Astrocyte (in vitro differentiated cells and primary cell): ENCODE measurements at regions not wholly inside any gene's neighbourhood (a gene's known extent, or its start where the extent isn't known, plus 50 kb on each side); places are given as distances from the start of the nearest gene placed in this dataset.

Source experiments
- DNase-seq: peaks from one replicate; pipeline ENCODE4 v3.0.0-alpha.2; 2010; ENCODE audit warnings: low read depth
- FAIRE-seq: peaks from 2 replicates; lab custom pipeline; 2011; peaks lifted over from hg19 to GRCh38; lab: Jason Lieb, UNC
- H2AFZ ChIP-seq: 2 replicates; pipeline ENCODE4 v1.6.0; 2012; ENCODE audit warnings: low read depth, low read length, inconsistent platforms
- H3K27ac ChIP-seq: 2 replicates; pipeline ENCODE4 v1.5.1; 2011; ENCODE audit warnings: low read depth, low read length, inconsistent platforms
- H3K27me3 ChIP-seq: 2 replicates; pipeline ENCODE4 v1.6.0; 2011; ENCODE audit warnings: low read length, inconsistent platforms; ENCODE audit not compliant: insufficient read depth
- H3K36me3 ChIP-seq: 2 replicates; pipeline ENCODE4 v1.5.1; 2011; ENCODE audit warnings: low read length, inconsistent platforms; ENCODE audit not compliant: insufficient read depth
- H3K4me1 ChIP-seq: 2 replicates; pipeline ENCODE4 v1.5.1; 2011; ENCODE audit warnings: low read length, inconsistent platforms; ENCODE audit not compliant: insufficient read depth
- H3K4me2 ChIP-seq: 2 replicates; pipeline ENCODE4 v1.6.0; 2012; ENCODE audit warnings: low read length, inconsistent platforms
- H3K4me3 ChIP-seq: 2 replicates; pipeline ENCODE4 v1.5.1; 2011; ENCODE audit warnings: low read depth, mild to moderate bottlenecking, low read length, inconsistent platforms; ENCODE audit not compliant: insufficient read depth
- H3K79me2 ChIP-seq: 2 replicates; pipeline ENCODE4 v1.6.0; 2012; ENCODE audit warnings: mild to moderate bottlenecking, low read length, inconsistent platforms; ENCODE audit not compliant: insufficient read depth
- H3K9ac ChIP-seq: 2 replicates; pipeline ENCODE4 v1.6.0; 2012; ENCODE audit warnings: mild to moderate bottlenecking, low read length, inconsistent platforms
- H3K9me3 ChIP-seq: 2 replicates; pipeline ENCODE4 v1.5.1; 2012; ENCODE audit warnings: low read depth, mild to moderate bottlenecking, low read length, inconsistent platforms; ENCODE audit not compliant: insufficient read depth
- H4K20me1 ChIP-seq: 2 replicates; pipeline ENCODE4 v1.6.0; 2012; ENCODE audit warnings: low read length, inconsistent platforms; ENCODE audit not compliant: insufficient read depth
- H3K27ac Mint-ChIP-seq: one replicate; pipeline ENCODE4 v1.8.0; 2021; ENCODE audit warnings: mild to moderate bottlenecking, mixed read lengths; ENCODE audit not compliant: unreplicated experiment
- H3K27me3 Mint-ChIP-seq: one replicate; pipeline ENCODE4 v1.8.0; 2021; ENCODE audit warnings: low read depth, mixed read lengths; ENCODE audit not compliant: unreplicated experiment
- H3K36me3 Mint-ChIP-seq: one replicate; pipeline ENCODE4 v1.8.0; 2021; ENCODE audit warnings: low read depth, mixed read lengths; ENCODE audit not compliant: unreplicated experiment
- H3K4me1 Mint-ChIP-seq: one replicate; pipeline ENCODE4 v1.8.0; 2021; ENCODE audit warnings: low read depth, mixed read lengths; ENCODE audit not compliant: unreplicated experiment
- H3K4me3 Mint-ChIP-seq: one replicate; pipeline ENCODE4 v1.8.0; 2021; ENCODE audit warnings: mild to moderate bottlenecking, moderate library complexity, mixed read lengths; ENCODE audit not compliant: unreplicated experiment
- H3K9me3 Mint-ChIP-seq: one replicate; pipeline ENCODE4 v1.8.0; 2021; ENCODE audit warnings: mild to moderate bottlenecking, mixed read lengths; ENCODE audit not compliant: unreplicated experiment
- CTCF ChIP-seq: IDR thresholded peaks from 2 replicates; pipeline ENCODE4 v1.5.1; 2011; ENCODE audit warnings: low read depth, mild to moderate bottlenecking, inconsistent platforms, low read length, moderate library complexity; ENCODE audit not compliant: insufficient read depth
- EZH2 ChIP-seq: IDR thresholded peaks from 2 replicates; pipeline ENCODE4 v1.6.1; 2012; ENCODE audit warnings: mild to moderate bottlenecking, low read length, inconsistent platforms; ENCODE audit not compliant: insufficient read depth

GRCh38 chr6:56385981-56386593, 138.7 kb upstream of the COL21A1 start:
- FAIRE-seq, result no peak
- no peaks in the 10 kb centered on the region for H3K27me3 Mint-ChIP-seq
- H3K36me3 Mint-ChIP-seq, result no peaks in the 10 kb centered on the region
- DNase-seq, result no peak
- no peak overlapping the region for H3K9ac ChIP-seq
- no peaks in the 10 kb centered on the region for H3K4me1 Mint-ChIP-seq
- no peak overlapping the region for H3K4me3 Mint-ChIP-seq
- H3K79me2 ChIP-seq, result no peaks in the 10 kb centered on the region
- H3K9me3 ChIP-seq, result no peaks in the 10 kb centered on the region
- H2AFZ ChIP-seq, result no peak overlapping the region
- no peak overlapping the region for H3K27ac Mint-ChIP-seq
- H3K9me3 Mint-ChIP-seq, result peaks cover 6% of the 10 kb centered on the region
- no peak overlapping the region for H3K4me2 ChIP-seq
- H4K20me1 ChIP-seq, result no peaks in the 10 kb centered on the region
- H3K27ac ChIP-seq, result no peak overlapping the region
- no peak overlapping the region for H3K4me3 ChIP-seq
- no peak for TF ChIP-seq EZH2
- H3K36me3 ChIP-seq, result no peaks in the 10 kb centered on the region
- H3K4me1 ChIP-seq, result no peaks in the 10 kb centered on the region
- H3K27me3 ChIP-seq, result no peaks in the 10 kb centered on the region

- no peak overlapping the region for H3K27ac Mint-ChIP-seq
- no peak overlapping the region for H3K4me3 ChIP-seq
- no peaks in the 10 kb centered on the region for H3K4me1 Mint-ChIP-seq
- H3K27me3 Mint-ChIP-seq, result no peaks in the 10 kb centered on the region
- H3K9ac ChIP-seq, result no peak overlapping the region
- DNase-seq (no peak), FAIRE-seq (no peak)
- H2AFZ ChIP-seq, result no peak overlapping the region
- no peak for TF ChIP-seq CTCF
- no peak for TF ChIP-seq EZH2
- no peaks in the 10 kb centered on the region for H3K4me1 ChIP-seq
- H3K36me3 ChIP-seq, result no peaks in the 10 kb centered on the region
- H3K27ac ChIP-seq, result no peak overlapping the region
- no peaks in the 10 kb centered on the region for H3K9me3 ChIP-seq
- H3K79me2 ChIP-seq, result no peaks in the 10 kb centered on the region
- peaks cover 3% of the 10 kb centered on the region for H3K9me3 Mint-ChIP-seq
- no peaks in the 10 kb centered on the region for H3K36me3 Mint-ChIP-seq
- no peaks in the 10 kb centered on the region for H3K27me3 ChIP-seq
- H4K20me1 ChIP-seq, result no peaks in the 10 kb centered on the region
- H3K4me3 Mint-ChIP-seq, result no peak overlapping the region
- H3K4me2 ChIP-seq, result no peak overlapping the region
These were observed 135.8 kb upstream of the COL21A1 start for GRCh38 chr6:56383160-56383559.

- Histone ChIP-seq H3K36me3 (no peaks in the 10 kb centered on the region), H3K4me3 (no peak overlapping the region), H3K27me3 (no peaks in the 10 kb centered on the region), H3K27ac (no peak overlapping the region), H2AFZ (no peak overlapping the region), H3K79me2 (no peaks in the 10 kb centered on the region), H3K4me2 (no peak overlapping the region), H3K4me1 (no peaks in the 10 kb centered on the region), H3K9ac (no peak overlapping the region), H3K9me3 (no peaks in the 10 kb centered on the region), H4K20me1 (no peaks in the 10 kb centered on the region)
- Mint-ChIP-seq H3K27ac (no peak overlapping the region), H3K4me3 (no peak overlapping the region), H3K36me3 (no peaks in the 10 kb centered on the region), H3K4me1 (no peaks in the 10 kb centered on the region), H3K27me3 (no peaks in the 10 kb centered on the region), H3K9me3 (peaks cover 3% of the 10 kb centered on the region)
- TF ChIP-seq CTCF, result no peak
- FAIRE-seq (no peak), DNase-seq (no peak)
These were observed 135.1 kb upstream of the COL21A1 start for GRCh38 chr6:56382416-56382940.
